ENCODE measurements at regions not wholly inside any gene's neighbourhood (a gene's known extent, or its start where the extent isn't known, plus 50 kb on each side); places are given as distances from the start of the nearest gene placed in this dataset.

- H2AFZ ChIP-seq: no peak overlapping the region
- CTCF ChIA-PET: no interaction called here
- no peak overlapping the region for H3K4me3 ChIP-seq
- no peaks in the 10 kb centered on the region for H3K27me3 ChIP-seq (ENCODE audit: insufficient read depth, low read depth)
- peaks cover 15% of the 10 kb centered on the region; the same call in 1 of the 2 replicates for H3K9me3 ChIP-seq (ENCODE audit: insufficient read depth, low read depth)
- peak in 1 of 2 experiments; percentile 71 for DNase-seq
- intact Hi-C loops (cut with micrococcal nuclease; ENCODE audit: unreplicated experiment): loop anchor here (1.0 to 10.0 kb wide), 5 partner anchors 161 to 866 kb away; no protein-coding TSS in a partner anchor
- no peaks in the 10 kb centered on the region for H3K36me3 ChIP-seq (ENCODE audit: low read depth)
- no peak overlapping the region for H3K4me2 ChIP-seq
- POLR2A ChIA-PET (ENCODE audit: unreplicated experiment): interaction anchor here (0.6 to 0.7 kb wide), 2 partner anchors 342 to 414 kb away, joined by 3 read pairs; no protein-coding TSS in a partner anchor
- no TSS peak for BruUV-seq (replicated peaks)
- H3K27ac ChIP-seq: no peak overlapping the region
- TF ChIP-seq CTCF (conservative IDR thresholded peaks at IDR 0.05): no peak
- TF ChIP-seq EZH2 (IDR thresholded peaks at IDR 0.05; ENCODE audit: low read depth): no peak
- peaks cover 51% of the 10 kb centered on the region for H3K4me1 ChIP-seq (replicated peaks; ENCODE audit: insufficient read depth)
- H3K9me2 ChIP-seq (ENCODE audit: insufficient read depth): no peaks in the 10 kb centered on the region
- H3K79me2 ChIP-seq (ENCODE audit: low read depth): no peaks in the 10 kb centered on the region
- peaks cover 27% of the 10 kb centered on the region for H3F3A ChIP-seq (ENCODE audit: insufficient read depth, low read depth)
- no peaks in the 10 kb centered on the region for H4K20me1 ChIP-seq (ENCODE audit: insufficient read depth)
Measured at GRCh38 chr3:177521305-177521704, 324.0 kb upstream of the TBL1XR1 start.

- Histone ChIP-seq H3K79me2 (ENCODE audit: low read depth) (no peaks in the 10 kb centered on the region), H3K4me3 (no peak overlapping the region), H3K9me2 (ENCODE audit: insufficient read depth) (no peaks in the 10 kb centered on the region), H3K4me1 (replicated peaks; ENCODE audit: insufficient read depth) (peaks cover 53% of the 10 kb centered on the region), H3K27me3 (ENCODE audit: insufficient read depth, low read depth) (no peaks in the 10 kb centered on the region), H3K4me2 (no peak overlapping the region), H3F3A (ENCODE audit: insufficient read depth, low read depth) (peaks cover 27% of the 10 kb centered on the region), H3K9me3 (ENCODE audit: insufficient read depth, low read depth) (peaks cover 17% of the 10 kb centered on the region; the same call in 1 of the 2 replicates), H4K20me1 (ENCODE audit: insufficient read depth) (no peaks in the 10 kb centered on the region), H3K36me3 (ENCODE audit: low read depth) (no peaks in the 10 kb centered on the region), H3K27ac (peak overlapping the region; percentile 82; the same call in 1 of the 2 replicates), H2AFZ (no peak overlapping the region)
- ChIA-PET POLR2A (ENCODE audit: unreplicated experiment) (no interaction called here), CTCF (interaction anchor here (0.6 kb wide), 1 partner anchor 484 kb away, joined by 3 read pairs; no protein-coding TSS in a partner anchor)
- no peak for DNase-seq
- no TSS peak for BruUV-seq (replicated peaks)
- TF ChIP-seq CTCF (conservative IDR thresholded peaks at IDR 0.05): no peak
- intact Hi-C loops (cut with micrococcal nuclease; ENCODE audit: unreplicated experiment): loop anchor here (2.0 to 10.0 kb wide), 5 partner anchors 81 to 865 kb away; no protein-coding TSS in a partner anchor
Measured at GRCh38 chr3:177522051-177522450, 324.8 kb upstream of the TBL1XR1 start.

GRCh38 chr3:177523067-177523675 is 325.9 kb upstream of the TBL1XR1 start:
- CTCF ChIA-PET: interaction anchor here (0.6 to 1.2 kb wide), 2 partner anchors 74 to 143 kb away, joined by 3 to 5 read pairs; no protein-coding TSS in a partner anchor
- Histone ChIP-seq H3K4me2 (peak overlapping the region; percentile 49), H3K4me1 (replicated peaks; ENCODE audit: insufficient read depth) (peaks cover 63% of the 10 kb centered on the region), H2AFZ (no peak overlapping the region), H3K9me3 (ENCODE audit: insufficient read depth, low read depth) (peaks cover 22% of the 10 kb centered on the region; the same call in 1 of the 2 replicates), H3K36me3 (ENCODE audit: low read depth) (no peaks in the 10 kb centered on the region), H3K27ac (peak overlapping the region; percentile 82), H3K9me2 (ENCODE audit: insufficient read depth) (no peaks in the 10 kb centered on the region), H3K79me2 (ENCODE audit: low read depth) (no peaks in the 10 kb centered on the region), H4K20me1 (ENCODE audit: insufficient read depth) (no peaks in the 10 kb centered on the region), H3K4me3 (peak overlapping the region; percentile 2; the same call in 1 of the 2 replicates), H3F3A (ENCODE audit: insufficient read depth, low read depth) (peaks cover 31% of the 10 kb centered on the region), H3K27me3 (ENCODE audit: insufficient read depth, low read depth) (no peaks in the 10 kb centered on the region)
- intact Hi-C loops (cut with micrococcal nuclease; ENCODE audit: unreplicated experiment): loop anchor here (1.0 to 10.0 kb wide), 6 partner anchors 45 to 864 kb away; no protein-coding TSS in a partner anchor
- TF ChIP-seq CTCF (conservative IDR thresholded peaks at IDR 0.05) (no peak), EZH2 (IDR thresholded peaks at IDR 0.05; ENCODE audit: low read depth) (no peak)
- peak in 1 of 2 experiments; percentile 81 for DNase-seq
- POLR2A ChIA-PET (ENCODE audit: unreplicated experiment): interaction anchor here (0.5 to 0.8 kb wide), 7 partner anchors 32 to 780 kb away, joined by 3 to 7 read pairs (median 4); no protein-coding TSS in a partner anchor
- BruUV-seq (replicated peaks): no TSS peak

Measured in PC-9 (cell line).